HG02870 (cell line): ENCODE measurements at regions not wholly inside any gene's neighbourhood (a gene's known extent, or its start where the extent isn't known, plus 50 kb on each side); places are given as distances from the start of the nearest gene placed in this dataset.

ENCODE experiments used
- ATAC-seq: cut with Tn5 transposase; IDR thresholded peaks from one replicate; pipeline ENCODE4 v1.9.1; 2021; ENCODE audit warnings: mild to moderate bottlenecking, moderate library complexity; ENCODE audit not compliant: unreplicated experiment

DNA sequence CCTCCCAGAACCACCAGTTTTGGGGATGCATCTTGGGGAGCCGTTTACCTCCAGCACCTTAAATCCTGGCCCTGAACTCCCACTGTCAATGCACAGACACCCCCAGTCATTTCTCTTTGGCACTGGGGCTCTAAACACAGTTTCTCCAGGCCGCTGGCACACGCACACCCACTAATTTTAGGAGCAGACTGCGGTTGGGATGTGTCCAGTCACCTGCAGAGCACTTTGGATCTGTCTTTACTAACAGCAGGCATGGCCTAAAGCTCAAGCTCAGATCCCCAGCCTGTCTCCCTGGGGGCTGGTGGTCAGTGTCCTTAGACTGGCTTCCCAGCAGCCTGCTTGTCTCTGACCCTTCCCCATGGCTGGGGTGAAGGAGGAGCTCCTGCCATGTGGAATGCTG is 49.9 kb downstream of the SYNE3 start:
- no peak for ATAC-seq

DNA sequence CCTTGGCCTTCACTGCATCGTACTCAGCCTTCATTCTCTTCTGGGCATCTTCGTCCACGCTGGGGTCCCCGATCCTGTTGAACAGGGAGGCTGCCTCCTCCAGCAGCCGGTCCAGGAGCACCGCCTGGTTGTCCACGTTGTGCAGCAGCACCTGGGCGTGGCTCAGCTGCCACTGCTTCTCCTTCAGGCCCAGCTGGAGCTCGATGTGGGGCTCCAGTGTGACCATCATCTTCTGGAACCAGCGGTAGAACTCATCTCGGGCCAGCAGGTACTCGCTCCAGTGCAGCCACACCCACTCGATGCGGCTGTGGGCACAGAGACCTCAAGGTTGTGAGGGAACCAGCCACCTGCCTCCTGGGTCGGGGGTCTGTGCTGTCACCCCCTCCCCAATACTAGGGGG is 50.5 kb downstream of the SYNE3 start:
- ATAC-seq = no peak

DNA sequence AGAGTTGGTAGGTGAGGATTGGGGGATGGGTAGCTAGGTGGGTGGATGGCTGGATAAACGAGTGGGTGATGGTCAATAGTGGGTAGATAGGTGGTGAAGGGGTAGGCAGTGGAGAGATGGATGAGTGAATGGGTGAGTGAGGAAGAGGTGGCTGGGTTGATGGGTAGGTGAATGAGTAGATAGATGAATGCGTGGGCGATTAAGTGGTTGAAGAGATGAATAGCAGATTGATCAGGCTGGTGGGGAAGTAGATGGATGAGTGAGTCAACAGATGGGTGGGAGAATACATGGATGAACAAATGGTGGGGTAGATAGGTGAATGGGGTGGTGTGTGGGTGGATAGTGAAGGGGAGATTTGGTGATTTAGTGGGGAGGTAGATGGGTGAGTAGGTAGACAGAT is 51.1 kb downstream of the SYNE3 start:
- ATAC-seq = no peak

DNA sequence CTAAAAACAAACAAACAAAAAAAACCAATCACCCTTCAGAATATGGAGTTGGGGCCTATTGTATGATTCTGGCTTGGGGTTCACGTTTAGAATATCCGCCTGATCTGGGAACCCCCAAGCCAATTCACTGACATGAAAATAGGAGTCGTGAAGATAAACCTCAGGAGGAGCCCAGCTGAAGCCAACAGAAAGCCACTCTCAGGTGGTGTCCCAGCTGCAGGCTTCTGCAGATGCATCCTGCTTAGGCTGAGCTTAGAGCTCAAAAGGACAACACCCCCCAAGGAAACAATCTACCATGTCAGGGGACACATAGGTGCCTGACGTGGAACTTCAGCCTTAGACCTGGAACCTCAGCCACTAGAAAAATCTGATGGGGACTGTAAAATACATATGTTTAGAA is 51.9 kb downstream of the SYNE3 start:
- no peak for ATAC-seq

DNA sequence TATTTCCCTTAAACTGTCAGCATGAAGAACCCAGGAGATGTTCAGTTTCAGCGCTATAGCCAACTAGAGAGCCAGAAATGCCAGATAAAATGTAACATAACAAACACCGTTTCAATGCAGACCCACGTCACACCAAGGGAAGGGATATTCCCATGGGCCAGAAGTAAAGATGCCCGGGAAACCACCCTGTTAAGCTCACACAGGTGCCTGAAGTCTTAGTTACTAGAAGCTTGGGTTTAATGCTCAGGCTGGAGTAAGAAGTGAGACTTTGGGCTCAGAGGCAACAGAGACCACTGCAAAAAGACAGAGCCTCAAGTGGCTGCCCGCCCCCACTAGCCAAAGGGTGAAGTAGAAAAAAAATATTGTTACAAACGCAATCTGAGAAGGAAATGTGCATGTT is 52.3 kb downstream of the SYNE3 start:
- ATAC-seq = no peak

DNA sequence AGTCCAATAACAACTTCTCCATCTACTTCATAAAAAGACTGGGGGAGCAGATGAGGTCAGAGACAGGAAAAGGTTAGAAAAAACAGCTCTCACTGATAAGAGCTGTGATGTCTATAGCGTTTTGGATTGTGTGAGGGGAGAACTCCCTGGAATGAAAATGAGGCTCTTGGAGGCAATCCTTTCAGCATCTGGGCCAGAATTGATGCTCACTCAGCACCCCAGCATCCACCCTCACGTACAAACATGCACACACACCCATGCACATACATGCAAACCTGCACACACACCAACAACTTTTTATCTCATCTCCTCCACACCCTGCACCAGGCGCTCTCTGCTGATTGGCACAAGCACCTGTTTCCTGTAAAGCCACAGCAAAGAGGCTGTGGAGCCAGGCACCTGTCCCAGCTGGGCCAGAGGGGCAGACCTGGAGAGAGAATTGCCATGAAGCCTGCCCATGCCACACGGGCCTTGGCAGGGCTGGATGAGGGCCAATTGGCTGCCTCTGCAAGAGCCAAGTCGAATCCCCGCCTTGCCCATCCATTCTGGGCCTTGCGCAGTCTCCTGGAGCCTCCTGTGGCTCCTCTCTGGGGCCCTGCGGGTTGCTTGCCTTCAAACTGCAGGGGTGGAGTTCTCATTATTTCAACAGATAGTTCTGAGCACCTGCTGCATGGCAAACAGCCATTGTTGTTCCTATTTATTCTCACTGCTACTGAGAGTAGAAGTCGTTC is 53.1 kb downstream of the SYNE3 start:
- no peak for ATAC-seq

DNA sequence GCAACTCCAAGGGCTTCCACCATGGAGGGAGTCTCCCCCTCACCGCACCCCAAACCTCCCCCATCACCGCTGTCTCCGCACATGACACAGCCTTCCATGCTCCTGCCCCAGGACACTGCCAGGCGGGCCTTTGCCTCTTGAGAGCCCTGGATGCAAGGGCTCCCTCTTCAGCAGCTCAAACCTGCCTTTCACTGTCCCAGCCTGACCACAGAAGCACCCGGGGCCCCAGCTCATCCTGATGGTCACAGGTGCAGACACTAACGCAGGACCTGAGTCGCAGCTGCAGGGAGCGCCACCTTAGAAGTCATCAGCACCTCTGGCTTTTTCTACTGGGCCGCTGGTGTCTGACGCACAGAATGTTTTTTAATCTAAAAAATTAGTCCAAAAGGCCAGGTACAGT is 54.0 kb downstream of the SYNE3 start:
- no peak for ATAC-seq

DNA sequence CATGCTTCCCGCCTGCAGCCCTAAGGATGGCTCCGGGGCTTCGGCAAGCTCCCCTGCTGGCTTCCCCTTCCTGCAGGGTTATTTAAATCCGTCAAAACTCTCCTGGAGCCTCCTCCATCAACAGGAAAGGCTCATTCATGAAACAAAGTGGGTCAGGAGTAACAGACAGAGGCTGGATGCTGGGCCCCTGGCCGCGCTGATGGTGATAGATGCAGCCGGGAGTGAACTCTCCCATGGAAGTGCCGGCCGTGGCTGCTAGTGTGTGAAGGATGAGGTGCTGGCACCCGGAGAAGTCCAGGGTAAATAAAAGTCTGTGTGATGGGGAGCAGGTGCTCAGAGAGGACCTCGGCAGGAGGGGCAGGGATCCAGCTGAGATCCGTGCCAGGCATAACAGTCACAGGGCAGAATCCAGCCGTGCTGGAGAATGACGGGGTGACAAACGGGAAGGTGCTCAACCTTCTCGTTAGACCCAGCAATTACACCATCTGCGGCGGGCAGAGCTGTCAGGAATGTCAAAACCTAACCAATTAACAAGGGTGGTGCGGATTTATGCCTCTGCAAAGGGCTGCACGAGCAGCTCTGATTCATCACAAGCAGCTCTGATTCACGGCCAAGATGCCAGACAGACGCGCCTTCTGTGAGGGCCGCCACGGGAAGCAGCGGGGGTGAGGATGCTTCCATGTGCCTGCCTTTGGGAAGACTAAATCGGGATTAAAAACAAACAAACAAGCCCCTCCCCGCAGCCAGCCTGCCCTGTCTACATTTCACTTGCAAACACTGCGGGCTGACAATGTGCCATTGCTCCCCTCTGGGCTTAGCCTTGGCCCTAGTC is 55.6 kb downstream of the SYNE3 start:
- no peak for ATAC-seq

DNA sequence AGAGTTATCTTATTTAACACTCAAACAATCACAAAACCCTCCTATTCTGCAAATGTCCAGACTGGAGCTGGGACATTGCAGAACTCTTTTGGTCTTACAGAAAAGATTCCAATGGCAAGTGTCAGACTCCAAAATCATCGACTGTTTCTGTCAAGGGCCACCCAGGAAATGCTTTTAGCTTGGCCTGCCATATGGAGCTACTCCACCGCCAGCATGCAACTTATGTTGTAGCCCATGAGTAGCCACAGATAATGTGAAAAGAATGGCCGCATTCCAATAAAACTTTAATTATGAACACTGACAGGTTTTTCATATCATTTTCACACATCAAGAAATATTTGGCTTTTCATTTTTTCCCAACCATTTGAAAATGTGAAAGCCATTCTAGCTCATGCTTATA is 57.5 kb downstream of the SYNE3 start:
- ATAC-seq = no peak

DNA sequence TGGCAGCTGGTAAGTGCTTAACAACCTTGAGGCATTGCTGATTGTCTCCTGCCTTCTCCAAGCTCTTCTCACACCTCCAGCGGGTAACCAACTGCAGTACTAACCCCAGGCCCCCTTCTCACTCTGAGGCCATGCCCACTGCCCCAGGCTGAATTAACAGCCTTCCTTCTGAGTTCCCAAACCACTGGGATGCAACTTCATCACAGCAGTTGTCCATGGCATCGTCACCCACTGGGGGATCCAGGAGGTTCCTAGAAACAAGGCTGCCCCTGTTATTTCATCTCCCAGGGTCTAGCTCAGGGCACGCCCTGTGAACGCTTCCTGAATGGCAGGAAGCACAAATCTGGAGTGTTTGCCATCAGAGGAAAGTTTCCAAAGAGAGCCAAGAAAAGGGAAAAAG is 58.0 kb downstream of the SYNE3 start:
- ATAC-seq = no peak

DNA sequence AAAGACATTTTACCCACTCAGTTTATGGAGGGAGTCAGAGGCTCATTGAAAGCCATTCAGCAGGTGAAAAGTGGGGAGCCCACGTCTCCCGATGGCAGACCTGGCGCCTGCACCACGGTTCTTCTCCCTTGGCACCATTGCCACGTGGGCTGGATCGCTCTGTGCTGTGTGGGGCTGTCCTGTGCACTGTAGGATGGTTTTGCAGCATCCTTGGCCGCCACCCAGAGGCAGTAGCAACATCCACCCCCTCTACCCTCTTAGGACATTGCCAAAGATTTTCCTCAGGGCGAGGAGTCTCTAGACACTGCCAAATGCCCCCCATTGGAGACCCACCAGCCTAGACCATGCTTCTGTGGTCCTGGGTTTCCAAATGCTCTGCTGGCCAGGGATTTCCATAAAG is 60.2 kb downstream of the SYNE3 start:
- no peak for ATAC-seq

DNA sequence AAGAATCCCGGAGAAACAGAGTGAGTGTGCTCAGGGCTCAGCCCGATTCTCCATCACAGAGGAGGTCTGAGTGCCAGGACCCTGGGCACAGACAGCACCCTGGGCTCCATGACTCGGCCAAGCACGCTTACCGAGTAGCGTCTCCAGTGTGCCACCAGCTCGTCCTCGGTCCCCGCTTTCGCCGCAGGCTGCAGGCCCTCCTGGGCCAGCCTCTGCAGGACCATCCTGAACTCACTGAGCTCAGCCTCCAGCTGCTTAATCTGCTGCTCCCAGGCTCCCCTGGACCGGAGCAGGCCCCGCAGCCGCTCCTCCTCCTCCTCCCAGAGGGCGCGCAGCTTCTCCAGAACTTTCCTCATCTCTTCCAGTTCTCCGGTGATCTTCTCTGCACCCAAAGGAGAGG is 61.2 kb downstream of the SYNE3 start:
- no peak for ATAC-seq

DNA sequence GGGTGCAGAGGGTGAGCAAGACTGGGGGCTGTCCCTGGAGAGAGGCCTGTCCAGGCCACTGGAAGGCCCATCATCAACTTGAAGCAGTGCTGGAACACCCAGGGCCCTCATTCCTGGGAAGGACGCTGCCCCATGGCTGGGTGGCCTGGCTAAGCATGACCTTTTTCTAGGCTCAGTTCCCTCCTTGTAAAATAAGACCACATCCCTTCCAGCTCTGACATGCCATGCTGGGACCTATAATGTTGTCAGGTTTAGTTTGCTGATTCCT is 62.8 kb downstream of the SYNE3 start:
- no peak for ATAC-seq

DNA sequence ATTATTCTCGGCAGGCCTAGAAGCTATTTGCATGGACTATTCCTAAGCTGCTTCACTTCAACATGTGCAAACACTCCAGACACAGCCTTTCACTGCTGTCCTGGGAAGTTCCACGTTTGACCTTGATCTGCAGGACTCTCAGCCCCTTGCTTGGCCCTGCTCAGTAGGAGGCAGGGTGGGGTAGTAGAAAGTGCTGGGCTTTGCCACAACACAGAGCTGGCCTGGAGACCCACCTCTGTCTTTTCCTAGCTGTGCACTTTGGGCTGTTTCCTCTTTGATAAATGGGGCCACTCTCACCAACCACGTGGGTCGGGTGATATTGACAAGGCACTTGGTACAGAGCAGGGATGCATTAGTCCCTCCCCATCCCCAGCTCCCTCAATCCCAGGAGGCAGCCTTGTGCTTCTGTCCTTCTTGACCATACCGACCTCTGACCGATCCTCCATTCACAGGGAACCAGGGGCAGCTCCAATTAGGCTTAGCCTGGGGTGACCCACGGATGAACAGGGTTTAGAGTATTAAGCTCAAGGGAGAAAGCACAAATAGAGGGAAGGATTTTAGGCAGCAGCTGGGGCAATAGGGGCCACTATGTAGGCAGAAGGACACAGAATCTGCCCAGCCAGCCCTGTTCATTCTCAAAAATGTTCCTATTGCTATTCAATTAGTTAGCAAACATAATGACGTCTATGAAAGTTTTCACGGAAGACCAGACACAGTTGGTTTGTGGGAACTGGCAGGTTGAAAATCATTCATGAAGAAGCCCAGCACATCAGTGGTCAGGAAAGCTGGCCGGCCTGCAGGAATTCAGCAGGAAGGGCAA is 63.3 kb downstream of the SYNE3 start:
- no peak for ATAC-seq

DNA sequence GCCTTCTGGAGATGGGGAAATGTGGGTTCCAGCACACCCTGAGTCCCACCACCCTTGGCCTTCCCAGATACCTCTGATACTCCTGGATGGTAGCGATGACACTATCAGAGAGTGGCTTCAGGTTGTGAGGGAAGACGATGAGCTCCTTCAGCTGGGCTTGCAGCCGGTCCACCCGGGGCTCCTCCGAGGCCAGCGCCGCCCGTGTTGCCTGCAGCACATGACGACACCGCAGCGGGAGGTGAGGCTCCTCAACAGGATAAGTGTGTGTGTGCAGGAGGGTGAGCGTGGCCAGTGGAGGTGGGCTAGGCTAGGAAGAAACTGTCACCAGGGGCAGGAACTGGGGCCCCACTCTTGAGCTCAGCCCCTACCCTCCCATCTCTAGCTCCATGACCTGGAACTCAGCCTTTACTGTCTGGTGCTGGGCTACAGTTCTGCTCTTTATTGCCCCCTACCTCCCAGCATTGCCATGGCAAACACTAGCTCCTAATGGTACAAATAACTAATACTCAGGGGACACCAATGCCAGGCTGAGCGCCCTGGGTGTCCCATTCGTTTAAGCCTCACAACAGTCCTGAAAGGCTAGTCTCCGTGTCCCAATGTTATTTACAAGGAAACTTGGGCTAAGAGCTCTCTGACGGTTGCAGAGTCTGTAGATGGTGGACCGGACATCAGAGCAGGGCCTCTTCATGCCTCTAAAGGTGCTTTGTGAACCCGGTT is 64.1 kb downstream of the SYNE3 start:
- no peak for ATAC-seq

DNA sequence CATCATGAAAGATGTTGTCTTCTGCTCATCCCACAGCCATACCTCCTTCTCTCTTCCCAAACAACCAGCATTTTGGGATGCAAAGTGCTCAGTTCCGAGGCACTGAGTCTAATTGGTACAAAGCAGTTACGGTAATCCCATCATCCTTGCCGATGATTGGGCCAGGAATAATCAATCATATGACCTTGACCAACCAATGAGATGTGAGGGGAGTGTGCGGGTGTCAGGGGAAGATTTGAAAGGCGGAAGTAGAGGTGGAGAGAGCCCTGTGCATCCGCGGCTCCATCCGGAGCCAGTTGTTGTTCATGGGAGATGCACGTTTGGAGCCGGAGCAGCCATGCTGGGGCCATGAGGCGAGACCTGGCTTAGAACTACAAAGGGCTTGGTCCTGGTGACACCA is 67.3 kb downstream of the SYNE3 start:
- ATAC-seq = no peak

DNA sequence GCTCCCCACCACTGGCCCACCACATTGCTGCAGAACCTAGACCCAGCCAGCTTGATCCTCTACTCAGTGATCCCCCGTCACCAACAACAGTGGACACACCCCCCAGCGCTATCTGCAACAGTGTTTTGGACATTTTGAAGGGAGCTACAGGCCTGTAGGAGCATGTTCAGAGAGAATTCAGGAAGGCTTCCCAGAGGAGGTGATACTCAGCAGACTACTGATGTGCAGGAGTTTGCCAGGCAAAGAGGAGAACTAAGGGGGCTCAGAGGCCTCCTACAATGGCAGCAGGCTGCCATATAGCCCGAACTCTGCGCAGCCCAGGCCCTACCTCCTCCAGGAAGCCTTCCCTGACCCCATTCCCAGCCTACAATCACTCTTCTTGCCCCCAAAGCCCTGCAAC is 70.0 kb downstream of the SYNE3 start:
- ATAC-seq = no peak

DNA sequence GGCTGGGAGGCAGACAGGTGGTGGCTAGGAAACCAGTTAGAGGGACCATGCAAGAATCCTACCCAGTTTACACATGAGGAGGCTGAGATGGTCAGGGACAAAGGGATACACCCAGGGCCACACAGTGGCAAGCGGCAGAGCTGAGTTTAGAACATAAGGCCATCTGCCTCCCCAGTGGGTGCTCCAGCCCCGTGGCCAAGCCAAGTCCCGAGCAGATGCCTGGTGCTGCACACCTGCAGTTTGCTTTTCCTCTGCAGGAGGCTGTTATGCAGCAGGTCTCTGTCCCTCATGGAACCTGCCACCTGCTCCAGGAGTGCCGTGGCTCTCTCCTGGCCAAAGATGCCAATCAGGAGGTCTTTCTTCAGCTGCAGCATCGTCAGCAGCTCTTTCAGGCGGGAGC is 70.8 kb downstream of the SYNE3 start:
- no peak for ATAC-seq

DNA sequence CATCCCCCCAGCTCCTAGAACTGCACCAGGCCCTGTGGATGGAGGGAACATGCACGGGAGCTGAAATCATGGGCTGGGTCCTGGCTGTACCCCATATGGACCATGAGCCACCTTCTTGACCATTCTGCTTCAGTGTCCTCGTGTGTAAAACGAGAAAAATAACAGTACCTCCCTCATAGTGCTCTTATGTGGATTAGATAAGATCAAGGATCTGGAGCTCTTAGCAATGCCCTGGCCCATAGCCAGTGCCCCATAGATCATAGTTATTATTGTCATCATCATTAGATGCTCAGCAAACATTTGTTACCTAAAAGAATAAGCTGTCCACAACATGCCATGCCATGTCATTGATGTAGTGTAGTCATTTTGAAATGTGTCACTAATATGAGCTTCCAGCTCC is 71.3 kb downstream of the SYNE3 start:
- ATAC-seq = no peak

DNA sequence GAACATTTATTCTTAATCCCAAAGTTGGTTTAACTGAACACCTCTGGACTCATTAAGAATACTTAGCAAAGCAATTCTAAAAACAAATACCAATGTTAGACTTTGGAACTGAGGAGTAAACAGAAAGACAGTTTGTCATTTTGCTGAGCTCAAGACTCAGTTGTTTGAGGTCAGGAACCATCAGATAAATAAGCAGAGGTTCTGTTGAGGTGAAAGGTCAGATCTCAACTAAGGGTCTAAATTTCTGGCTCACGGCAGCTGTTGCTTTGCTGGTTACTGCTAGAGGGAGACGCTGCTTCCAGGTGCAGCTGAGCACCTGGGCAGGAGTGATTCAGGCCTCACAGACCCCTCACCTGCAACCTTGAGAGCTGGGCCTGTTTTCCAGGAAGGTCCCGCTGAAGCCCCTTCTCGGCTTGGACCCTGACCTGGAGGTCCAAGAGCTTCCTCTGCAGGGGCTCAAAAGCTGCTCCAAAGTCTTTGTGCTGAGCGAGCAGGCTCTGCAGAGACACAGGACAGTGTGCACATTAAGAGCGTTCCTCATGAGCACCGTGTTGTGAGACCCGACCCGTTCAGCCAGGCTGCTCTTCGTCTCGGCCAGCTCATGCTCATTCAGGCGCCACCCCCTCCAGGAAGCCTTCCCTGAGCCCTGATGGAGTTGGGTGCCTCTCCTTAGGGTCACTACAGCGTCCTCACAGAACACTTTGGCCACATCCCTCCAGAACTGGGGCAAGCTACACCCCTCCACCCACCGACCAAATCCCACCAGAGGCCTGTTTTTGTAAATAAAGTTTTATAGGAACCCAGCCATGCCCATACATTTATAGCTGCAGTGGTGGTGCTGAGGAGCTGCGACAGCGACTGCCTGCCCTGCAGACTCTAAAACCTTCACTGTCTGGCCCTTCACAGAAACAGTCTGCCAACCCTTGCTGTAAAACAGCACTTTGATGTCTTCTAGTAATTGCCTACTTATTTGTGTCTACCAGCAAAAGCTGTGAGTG is 72.0 kb downstream of the SYNE3 start:
- ATAC-seq = no peak
